HepG2 (cell line): ENCODE measurements at regions not wholly inside any gene's neighbourhood (a gene's known extent, or its start where the extent isn't known, plus 50 kb on each side); places are given as distances from the start of the nearest gene placed in this dataset.
A peak's percentile ranks its signal among the peaks of the same experiment; 100 is the strongest.

Experiments used
- ATAC-seq: fragments of 200-7000 bp; cut with Tn5 transposase; 3 replicates; pipeline ENCODE4 v1.9.1; 2020; ENCODE audit warnings: mild to moderate bottlenecking, moderate library complexity
- BruUV-seq: library from RNA; stranded (reverse); fragments of 400-500 nt; replicated peaks from 2 replicates; lab custom pipeline; 2021; lab: Mats Ljungman, UMichigan
- CTCF ChIA-PET: fragments of 300-600 bp; formaldehyde crosslinking; extraction: SDS; loops from one replicate; lab custom pipeline; 2021; ENCODE audit warnings: low total read pairs, inconsistent platforms, low intra/inter-chr PET ratio; lab: Yijun Ruan, JAX
- POLR2A ChIA-PET: fragments of 350-600 bp; sonication (Branson Sonifier 250); formaldehyde crosslinking; loops from one replicate; lab custom pipeline; 2020; ENCODE audit warnings: antibody characterized with exemption, inconsistent platforms; lab: Yijun Ruan, JAX
- DNase-seq: peaks from one replicate; pipeline ENCODE4 v3.0.0-alpha.2; 2015; ENCODE audit warnings: low spot score
- FAIRE-seq: peaks from 3 replicates; lab custom pipeline; 2011; peaks lifted over from hg19 to GRCh38; lab: Jason Lieb, UNC
- H2AFZ ChIP-seq: one replicate; pipeline ENCODE4 v1.6.1; 2011; ENCODE audit warnings: low read length, inconsistent platforms
- H3K27ac ChIP-seq: fragments of 300-600 bp; 3 replicates; pipeline ENCODE4 v1.8.0; 2011; ENCODE audit warnings: mixed run types, mild to moderate bottlenecking, mixed read lengths, low read length, inconsistent platforms; ENCODE audit not compliant: insufficient read depth; ENCODE audit errors: extremely low read length
- H3K27me3 ChIP-seq, 2 experiments: fragments of 200-600 bp in 1 of 2; 2 replicates in 1 of 2; 3 replicates in 1 of 2; pipeline versions ENCODE4 v1.6.0 to v1.8.0; 2011; ENCODE audit warnings: low read length in 2 of 2, mild to moderate bottlenecking in 2 of 2, moderate library complexity in 2 of 2, inconsistent platforms in 1 of 2; ENCODE audit not compliant: insufficient read depth in 2 of 2, control insufficient read depth in 1 of 2
- H3K36me3 ChIP-seq, 2 experiments: fragments of 200-600 bp in 1 of 2; replicated peaks in 1 of 2; 2 replicates in 1 of 2; 3 replicates in 1 of 2; pipeline versions ENCODE4 v1.5.1 to v1.8.0; 2011; ENCODE audit warnings: low read length in 2 of 2, inconsistent platforms in 1 of 2; ENCODE audit not compliant: insufficient read depth in 2 of 2, control insufficient read depth in 1 of 2
- H3K4me1 ChIP-seq: 2 replicates; pipeline ENCODE4 v1.5.1; 2012; ENCODE audit warnings: low read length, inconsistent platforms; ENCODE audit not compliant: insufficient read depth
- H3K4me2 ChIP-seq: 2 replicates; pipeline ENCODE4 v1.6.0; 2011; ENCODE audit warnings: low read depth, low read length, inconsistent platforms
- H3K4me3 ChIP-seq, 3 experiments: fragments of 200-600 bp in 1 of 3; sonication (generic), shearing (Covaris generic) in 1 of 3; replicated peaks in 1 of 3; 2 replicates each; pipeline ENCODE4 v1.5.1; 2011 to 2016; ENCODE audit warnings: low read length in 3 of 3, inconsistent platforms in 2 of 3, low read depth in 2 of 3, mild to moderate bottlenecking in 2 of 3, control low read depth in 1 of 3, mixed read lengths in 1 of 3; ENCODE audit not compliant: insufficient read depth in 1 of 3
- H3K79me2 ChIP-seq: one replicate; pipeline ENCODE4 v1.6.1; 2011; ENCODE audit warnings: low read length, inconsistent platforms; ENCODE audit not compliant: insufficient read depth
- H3K9ac ChIP-seq: 2 replicates; pipeline ENCODE4 v1.6.0; 2011; ENCODE audit warnings: mild to moderate bottlenecking, low read depth, low read length, inconsistent platforms; ENCODE audit not compliant: insufficient read depth
- H3K9me3 ChIP-seq: 2 replicates; pipeline ENCODE4 v1.5.1; 2012; ENCODE audit warnings: mild to moderate bottlenecking, low read length
- H4K20me1 ChIP-seq: 2 replicates; pipeline ENCODE4 v1.6.0; 2011; ENCODE audit warnings: inconsistent platforms, mild to moderate bottlenecking, low read length, moderate library complexity; ENCODE audit not compliant: insufficient read depth
- CC2D1A ChIP-seq: sonication (generic); formaldehyde crosslinking; IDR thresholded peaks from 2 replicates; pipeline ENCODE4 v1.8.1; 2023; ENCODE audit warnings: mild to moderate bottlenecking, missing genetic modification reagents
- DMAP1 ChIP-seq: IDR thresholded peaks from 2 replicates; pipeline ENCODE4 v1.6.1; 2016
- ELF1 ChIP-seq: sonication (generic); formaldehyde crosslinking; IDR thresholded peaks from 2 replicates; pipeline ENCODE4 v1.4.0; 2020; ENCODE audit warnings: missing genetic modification reagents
- GRHL1 ChIP-seq: sonication (generic); formaldehyde crosslinking; conservative IDR thresholded peaks from 2 replicates; pipeline ENCODE4 v1.8.0; 2022; ENCODE audit warnings: missing genetic modification reagents
- JUNB ChIP-seq: sonication (generic); formaldehyde crosslinking; IDR thresholded peaks from 2 replicates; pipeline ENCODE4 v1.8.0; 2022; ENCODE audit warnings: missing genetic modification reagents, mild to moderate bottlenecking, borderline replicate concordance
- KAT2B ChIP-seq: fragments of 150-350 bp; IDR thresholded peaks from 2 replicates; pipeline ENCODE4 v1.6.1; 2014; ENCODE audit warnings: low read depth, low read length, borderline replicate concordance
- KAT8 ChIP-seq: IDR thresholded peaks from 2 replicates; pipeline ENCODE4 v1.6.1; 2016; ENCODE audit warnings: missing genetic modification reagents, missing compliant biosample characterization
- KDM1A ChIP-seq: IDR thresholded peaks from 2 replicates; pipeline ENCODE4 v1.6.1; 2016; ENCODE audit warnings: missing compliant biosample characterization
- KMT2A ChIP-seq: sonication (generic); formaldehyde crosslinking; IDR thresholded peaks from 2 replicates; pipeline ENCODE4 v1.4.0; 2020; ENCODE audit warnings: missing genetic modification reagents
- NBN ChIP-seq: fragments of 450-650 bp; conservative IDR thresholded peaks from 2 replicates; pipeline ENCODE4 v1.6.1; 2017
- NCOA1 ChIP-seq: sonication (generic); formaldehyde crosslinking; IDR thresholded peaks from 2 replicates; pipeline ENCODE4 v1.9.0; 2021; ENCODE audit warnings: missing genetic modification reagents
- NFIB ChIP-seq: sonication (generic); formaldehyde crosslinking; IDR thresholded peaks from 2 replicates; pipeline ENCODE4 v1.9.0; 2021; ENCODE audit warnings: missing genetic modification reagents, mild to moderate bottlenecking, borderline replicate concordance
- PHF20 ChIP-seq: sonication (generic); formaldehyde crosslinking; IDR thresholded peaks from 2 replicates; pipeline ENCODE4 v1.5.0; 2020; ENCODE audit warnings: mild to moderate bottlenecking, missing genetic modification reagents
- PHF5A ChIP-seq: IDR thresholded peaks from one replicate; pipeline ENCODE4 v1.6.1; 2018; ENCODE audit warnings: low read depth, missing genetic modification reagents; ENCODE audit not compliant: unreplicated experiment
- PRPF4 ChIP-seq: fragments of 200-400 bp; formaldehyde crosslinking; IDR thresholded peaks from 2 replicates; pipeline ENCODE4 v1.6.1; 2016; ENCODE audit warnings: low read length, low read depth; ENCODE audit not compliant: poor library complexity, severe bottlenecking
- SALL1 ChIP-seq: sonication (generic); formaldehyde crosslinking; IDR thresholded peaks from 2 replicates; pipeline ENCODE4 v1.8.0; 2022; ENCODE audit warnings: mild to moderate bottlenecking, missing genetic modification reagents
- SOX6 ChIP-seq, 2 experiments: fragments of 450-650 bp in 1 of 2; sonication (generic) in 1 of 2; formaldehyde crosslinking in 1 of 2; IDR thresholded peaks; 2 replicates each; pipeline versions ENCODE4 v1.4.0 to v1.6.1; 2017 to 2020; ENCODE audit warnings: antibody characterized with exemption in 1 of 2, mild to moderate bottlenecking in 1 of 2, missing genetic modification reagents in 1 of 2
- TCF7 ChIP-seq: sonication (generic); IDR thresholded peaks from 2 replicates; pipeline ENCODE4 v1.6.1; 2016; ENCODE audit warnings: antibody characterized with exemption, low read depth
- TOPORS ChIP-seq: sonication (generic); formaldehyde crosslinking; IDR thresholded peaks from 2 replicates; pipeline ENCODE4 v1.8.0; 2023; ENCODE audit warnings: mild to moderate bottlenecking, missing genetic modification reagents
- YEATS2 ChIP-seq: sonication (generic); formaldehyde crosslinking; IDR thresholded peaks from 2 replicates; pipeline ENCODE4 v1.4.0; 2020; ENCODE audit warnings: missing genetic modification reagents, borderline replicate concordance
- ZFP91 ChIP-seq: sonication (generic); formaldehyde crosslinking; IDR thresholded peaks from 2 replicates; pipeline ENCODE4 v1.9.0; 2022; ENCODE audit warnings: missing genetic modification reagents, mild to moderate bottlenecking, borderline replicate concordance
- ZMYM4 ChIP-seq: sonication (generic); formaldehyde crosslinking; IDR thresholded peaks from 2 replicates; pipeline ENCODE4 v1.8.1; 2023; ENCODE audit warnings: mild to moderate bottlenecking, missing genetic modification reagents
- ZNF256 ChIP-seq: sonication (generic); formaldehyde crosslinking; conservative IDR thresholded peaks from 2 replicates; pipeline ENCODE4 v1.4.0; 2020; ENCODE audit warnings: missing genetic modification reagents
- ZNF274 ChIP-seq: sonication (generic); formaldehyde crosslinking; IDR thresholded peaks from 2 replicates; pipeline ENCODE4 v1.5.1; 2020; ENCODE audit warnings: mild to moderate bottlenecking, missing genetic modification reagents
- ZNF547 ChIP-seq: sonication (generic); formaldehyde crosslinking; IDR thresholded peaks from 2 replicates; pipeline ENCODE4 v1.5.1; 2020; ENCODE audit warnings: mild to moderate bottlenecking, missing genetic modification reagents
- ZNF607 ChIP-seq: sonication (generic); formaldehyde crosslinking; IDR thresholded peaks from 2 replicates; pipeline ENCODE4 v1.5.1; 2020; ENCODE audit warnings: missing genetic modification reagents, mild to moderate bottlenecking, borderline replicate concordance
- ZNF792 ChIP-seq: IDR thresholded peaks from 2 replicates; pipeline ENCODE4 v1.6.1; 2016
- WGBS: methylation state at CpG from one replicate; pipeline ENCODE4 v1.1.6; 2017; ENCODE audit warnings: low lambda C conversion rate; 5-methylcytosine and 5-hydroxymethylcytosine counted together
- in situ Hi-C: cut with HindIII; loops from 2 replicates; pipeline ENCODE4 v1.10.0; 2017; ENCODE audit warnings: low pct_unique_long_range_greater_than_20kb; ENCODE audit not compliant: extremely low pct_ligation_motif_present
- intact Hi-C: fragments of 100-400 bp; cut with micrococcal nuclease; formaldehyde crosslinking; loops from one replicate; pipeline ENCODE4 v1.10.0; 2022; ENCODE audit not compliant: unreplicated experiment

- ChIA-PET CTCF (no interaction called here), POLR2A (interaction anchor here (1.0 to 1.1 kb wide), 2 partner anchors 9 to 53 kb away, joined by 3 read pairs; no protein-coding TSS in a partner anchor)
- 51% methylated on average over 3 of the region's 3 CpGs for WGBS
- Histone ChIP-seq H3K79me2 (no peaks in the 10 kb centered on the region), H4K20me1 (no peaks in the 10 kb centered on the region), H3K9ac (no peak overlapping the region), H3K4me3 (no peak overlapping the region), H3K4me2 (no peak overlapping the region), H3K9me3 (no peaks in the 10 kb centered on the region), H2AFZ (no peak overlapping the region), H3K27me3 (no peaks in the 10 kb centered on the region), H3K36me3 (no peaks in the 10 kb centered on the region), H3K27ac (peak overlapping the region; percentile 43), H3K4me1 (peaks cover 99% of the 10 kb centered on the region)
- intact Hi-C loops (loop anchor here (2.0 kb wide), 1 partner anchor 162 kb away; the partner anchor contains the start of gene SUCLG1), in situ Hi-C loops (no loop called here)
- ATAC-seq (peak; percentile 33), DNase-seq (peak; percentile 88), FAIRE-seq (no peak)
- BruUV-seq, result no TSS peak
- TF ChIP-seq ZNF792 (CRISPR knock-in tag), result no peak
- no peak for TF ChIP-seq KAT2B
- no peak for TF ChIP-seq DMAP1 (CRISPR knock-in tag)
- no peak for TF ChIP-seq NCOA1 (CRISPR knock-in tag)
- TF ChIP-seq ELF1 (CRISPR knock-in tag), result no peak
- no peak for TF ChIP-seq PHF20 (CRISPR knock-in tag)
- no peak for TF ChIP-seq PRPF4
- TF ChIP-seq JUNB (CRISPR knock-in tag), result no peak; the same call in 1 of the 2 replicates
- no peak for TF ChIP-seq ZNF274 (CRISPR knock-in tag)
- no peak for TF ChIP-seq PHF5A (CRISPR knock-in tag)
- no peak for TF ChIP-seq KMT2A
- TF ChIP-seq TCF7, result peak; percentile 60; the same call in 1 of the 2 replicates
- TF ChIP-seq KAT8 (CRISPR knock-in tag), result no peak
- no peak for TF ChIP-seq NFIB
- TF ChIP-seq ZNF256, result no peak
- no peak for TF ChIP-seq TOPORS (CRISPR knock-in tag)
- TF ChIP-seq ZNF607 (CRISPR knock-in tag), result no peak
- no peak for TF ChIP-seq ZNF547
- no peak for TF ChIP-seq YEATS2
- no peak for TF ChIP-seq GRHL1
- TF ChIP-seq KDM1A (CRISPR knock-in tag), result no peak
- TF ChIP-seq SALL1 (CRISPR knock-in tag), result peak; percentile 88
- no peak for TF ChIP-seq CC2D1A (CRISPR knock-in tag)
- no peak for TF ChIP-seq ZFP91 (CRISPR knock-in tag)
- TF ChIP-seq ZMYM4, result no peak
- TF ChIP-seq NBN, result no peak
- TF ChIP-seq SOX6 (IDR thresholded peaks at IDR 0.05), result no peak
- peak; percentile 61 for TF ChIP-seq SOX6 (CRISPR knock-in tag; IDR thresholded peaks at IDR 0.05)
These were observed 161.9 kb downstream of the SUCLG1 start for GRCh38 chr2:84297155-84297554.
